Activated naive CD8-positive, alpha-beta T cell treated with anti-CD3 and anti-CD28 coated beads for 36 hours (primary cell): ENCODE measurements at regions not wholly inside any gene's neighbourhood (a gene's known extent, or its start where the extent isn't known, plus 50 kb on each side); places are given as distances from the start of the nearest gene placed in this dataset.

Experiments used
- DNase-seq: peaks from one replicate; pipeline ENCODE4 v3.0.0; 2021
- H3K27ac Mint-ChIP-seq: one replicate; pipeline ENCODE4 v1.8.0; 2022; ENCODE audit warnings: mild to moderate bottlenecking, moderate library complexity, mixed read lengths
- H3K27me3 Mint-ChIP-seq: one replicate; pipeline ENCODE4 v1.8.0; 2022; ENCODE audit warnings: mild to moderate bottlenecking, mixed read lengths
- H3K36me3 Mint-ChIP-seq: one replicate; pipeline ENCODE4 v1.8.0; 2021; ENCODE audit warnings: mild to moderate bottlenecking, mixed read lengths
- H3K4me1 Mint-ChIP-seq: one replicate; pipeline ENCODE4 v1.8.0; 2021; ENCODE audit warnings: mixed read lengths
- H3K4me3 Mint-ChIP-seq: one replicate; pipeline ENCODE4 v1.8.0; 2022; ENCODE audit warnings: mild to moderate bottlenecking, moderate library complexity, mixed read lengths
- H3K9me3 Mint-ChIP-seq: one replicate; pipeline ENCODE4 v1.8.0; 2022; ENCODE audit warnings: mixed read lengths

- Mint-ChIP-seq H3K27ac (no peak overlapping the region), H3K36me3 (no peaks in the 10 kb centered on the region), H3K4me1 (no peaks in the 10 kb centered on the region), H3K27me3 (no peaks in the 10 kb centered on the region), H3K4me3 (no peak overlapping the region), H3K9me3 (no peaks in the 10 kb centered on the region)
- no peak for DNase-seq
These were observed 386.1 kb downstream of the ACTL7B start for GRCh38 chr9:108469654-108470053.

GRCh38 chr9:108468364-108468763 is 387.4 kb downstream of the ACTL7B start:
- H3K4me1 Mint-ChIP-seq, result no peaks in the 10 kb centered on the region
- peak; percentile 3 for DNase-seq
- H3K4me3 Mint-ChIP-seq, result no peak overlapping the region
- H3K27me3 Mint-ChIP-seq, result no peaks in the 10 kb centered on the region
- no peaks in the 10 kb centered on the region for H3K9me3 Mint-ChIP-seq
- H3K36me3 Mint-ChIP-seq, result no peaks in the 10 kb centered on the region
- H3K27ac Mint-ChIP-seq, result no peak overlapping the region

GRCh38 chr9:108467653-108468324 is 388.0 kb downstream of the ACTL7B start:
- no peak for DNase-seq
- no peak overlapping the region for H3K4me3 Mint-ChIP-seq
- H3K4me1 Mint-ChIP-seq, result no peaks in the 10 kb centered on the region
- no peak overlapping the region for H3K27ac Mint-ChIP-seq
- H3K9me3 Mint-ChIP-seq, result no peaks in the 10 kb centered on the region
- H3K36me3 Mint-ChIP-seq, result no peaks in the 10 kb centered on the region
- no peaks in the 10 kb centered on the region for H3K27me3 Mint-ChIP-seq

- H3K27ac Mint-ChIP-seq, result no peak overlapping the region
- H3K27me3 Mint-ChIP-seq, result no peaks in the 10 kb centered on the region
- no peaks in the 10 kb centered on the region for H3K36me3 Mint-ChIP-seq
- H3K4me3 Mint-ChIP-seq, result no peak overlapping the region
- H3K9me3 Mint-ChIP-seq, result no peaks in the 10 kb centered on the region
- no peaks in the 10 kb centered on the region for H3K4me1 Mint-ChIP-seq
- DNase-seq, result no peak
These were observed 388.6 kb downstream of the ACTL7B start for GRCh38 chr9:108467161-108467560.

- no peak overlapping the region for H3K27ac Mint-ChIP-seq
- H3K4me1 Mint-ChIP-seq, result no peaks in the 10 kb centered on the region
- H3K36me3 Mint-ChIP-seq, result no peaks in the 10 kb centered on the region
- no peaks in the 10 kb centered on the region for H3K9me3 Mint-ChIP-seq
- no peaks in the 10 kb centered on the region for H3K27me3 Mint-ChIP-seq
- no peak overlapping the region for H3K4me3 Mint-ChIP-seq
- DNase-seq, result no peak
These were observed 389.5 kb downstream of the ACTL7B start for GRCh38 chr9:108466304-108466703.

GRCh38 chr9:108463932-108464606 is 391.7 kb downstream of the ACTL7B start:
- DNase-seq, result no peak
- Mint-ChIP-seq H3K27ac (no peak overlapping the region), H3K9me3 (no peaks in the 10 kb centered on the region), H3K4me1 (no peaks in the 10 kb centered on the region), H3K27me3 (no peaks in the 10 kb centered on the region), H3K36me3 (no peaks in the 10 kb centered on the region), H3K4me3 (no peak overlapping the region)

GRCh38 chr9:108456903-108457302 is 398.9 kb downstream of the ACTL7B start:
- no peaks in the 10 kb centered on the region for H3K27me3 Mint-ChIP-seq
- peaks cover 2% of the 10 kb centered on the region for H3K9me3 Mint-ChIP-seq
- no peak overlapping the region for H3K4me3 Mint-ChIP-seq
- no peak overlapping the region for H3K27ac Mint-ChIP-seq
- no peaks in the 10 kb centered on the region for H3K4me1 Mint-ChIP-seq
- DNase-seq, result no peak
- H3K36me3 Mint-ChIP-seq, result no peaks in the 10 kb centered on the region

- no peak overlapping the region for H3K27ac Mint-ChIP-seq
- no peaks in the 10 kb centered on the region for H3K4me1 Mint-ChIP-seq
- DNase-seq, result no peak
These were observed 410.2 kb downstream of the ACTL7B start for GRCh38 chr9:108445431-108446071.

GRCh38 chr9:108444400-108445358 is 411.1 kb downstream of the ACTL7B start:
- H3K9me3 Mint-ChIP-seq, result no peaks in the 10 kb centered on the region
- H3K4me3 Mint-ChIP-seq, result no peak overlapping the region
- H3K36me3 Mint-ChIP-seq, result no peaks in the 10 kb centered on the region
- H3K4me1 Mint-ChIP-seq, result no peaks in the 10 kb centered on the region
- H3K27ac Mint-ChIP-seq, result no peak overlapping the region
- no peaks in the 10 kb centered on the region for H3K27me3 Mint-ChIP-seq
- no peak for DNase-seq

More at GRCh38 chr9:108445431-108446071, 410.2 kb downstream of the ACTL7B start:
- H3K4me3 Mint-ChIP-seq, result no peak overlapping the region
- peaks cover 1% of the 10 kb centered on the region for H3K9me3 Mint-ChIP-seq
- no peaks in the 10 kb centered on the region for H3K27me3 Mint-ChIP-seq
- H3K36me3 Mint-ChIP-seq, result no peaks in the 10 kb centered on the region

- H3K4me1 Mint-ChIP-seq, result no peaks in the 10 kb centered on the region
- no peaks in the 10 kb centered on the region for H3K9me3 Mint-ChIP-seq
- no peaks in the 10 kb centered on the region for H3K36me3 Mint-ChIP-seq
- no peak for DNase-seq
- H3K27ac Mint-ChIP-seq, result no peak overlapping the region
- no peaks in the 10 kb centered on the region for H3K27me3 Mint-ChIP-seq
- no peak overlapping the region for H3K4me3 Mint-ChIP-seq
These were observed 412.0 kb downstream of the ACTL7B start for GRCh38 chr9:108443741-108444140.

- Mint-ChIP-seq H3K36me3 (no peaks in the 10 kb centered on the region), H3K4me1 (no peaks in the 10 kb centered on the region), H3K27me3 (no peaks in the 10 kb centered on the region), H3K9me3 (no peaks in the 10 kb centered on the region), H3K4me3 (no peak overlapping the region), H3K27ac (no peak overlapping the region)
- no peak for DNase-seq
These were observed 412.7 kb downstream of the ACTL7B start for GRCh38 chr9:108443019-108443633.

GRCh38 chr9:108442627-108443018 is 413.2 kb downstream of the ACTL7B start:
- Mint-ChIP-seq H3K27me3 (no peaks in the 10 kb centered on the region), H3K36me3 (no peaks in the 10 kb centered on the region), H3K4me3 (no peak overlapping the region), H3K9me3 (no peaks in the 10 kb centered on the region), H3K4me1 (no peaks in the 10 kb centered on the region), H3K27ac (no peak overlapping the region)
- no peak for DNase-seq

GRCh38 chr9:108441726-108442125 is 414.1 kb downstream of the ACTL7B start:
- Mint-ChIP-seq H3K27me3 (no peaks in the 10 kb centered on the region), H3K27ac (no peak overlapping the region), H3K9me3 (no peaks in the 10 kb centered on the region), H3K4me3 (no peak overlapping the region), H3K36me3 (no peaks in the 10 kb centered on the region), H3K4me1 (no peaks in the 10 kb centered on the region)
- no peak for DNase-seq

- no peaks in the 10 kb centered on the region for H3K27me3 Mint-ChIP-seq
- DNase-seq, result no peak
- no peaks in the 10 kb centered on the region for H3K9me3 Mint-ChIP-seq
- H3K4me1 Mint-ChIP-seq, result no peaks in the 10 kb centered on the region
- H3K27ac Mint-ChIP-seq, result no peak overlapping the region
- no peak overlapping the region for H3K4me3 Mint-ChIP-seq
- no peaks in the 10 kb centered on the region for H3K36me3 Mint-ChIP-seq
These were observed 414.5 kb downstream of the ACTL7B start for GRCh38 chr9:108441251-108441650.
